ENCODE measurements at regions not wholly inside any gene's neighbourhood (a gene's known extent, or its start where the extent isn't known, plus 50 kb on each side); places are given as distances from the start of the nearest gene placed in this dataset.

DNA sequence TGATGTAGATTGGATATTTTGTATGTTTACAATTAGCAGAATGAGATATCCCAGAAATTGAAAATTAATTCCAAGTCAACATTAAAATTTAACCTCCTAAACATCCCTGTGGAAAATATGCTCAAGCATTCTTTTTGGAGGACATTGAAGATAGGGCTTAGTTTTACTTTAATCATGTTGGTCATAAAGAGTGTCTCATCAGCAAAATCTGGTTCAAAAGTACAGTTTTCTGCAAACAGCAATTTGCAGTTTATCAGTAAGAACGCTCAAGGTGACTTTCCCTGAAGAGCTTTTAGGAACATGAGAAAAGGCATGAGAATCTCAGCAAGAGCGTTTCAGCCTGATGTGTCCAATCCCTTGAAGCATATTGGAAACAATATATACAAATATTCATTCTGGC is 889.8 kb downstream of the CENPC start:
- Histone ChIP-seq H3K27me3 (ENCODE audit: control insufficient read depth, insufficient read depth, low read length) (no peaks in the 10 kb centered on the region), H3K27ac (ENCODE audit: low read length) (no peak overlapping the region), H3K9me3 (replicated peaks; ENCODE audit: control insufficient read depth, low read depth, low read length) (no peaks in the 10 kb centered on the region), H3K36me3 (ENCODE audit: control insufficient read depth, insufficient read depth, low read length) (no peaks in the 10 kb centered on the region), H3K4me1 (ENCODE audit: control insufficient read depth, insufficient read depth, low read length) (no peaks in the 10 kb centered on the region), H3K4me3 (ENCODE audit: low read length) (no peak overlapping the region)
- no peak for DNase-seq
- no CpG with 5 or more reads among the region's 2 CpGs for WGBS (ENCODE audit: insufficient coverage)

DNA sequence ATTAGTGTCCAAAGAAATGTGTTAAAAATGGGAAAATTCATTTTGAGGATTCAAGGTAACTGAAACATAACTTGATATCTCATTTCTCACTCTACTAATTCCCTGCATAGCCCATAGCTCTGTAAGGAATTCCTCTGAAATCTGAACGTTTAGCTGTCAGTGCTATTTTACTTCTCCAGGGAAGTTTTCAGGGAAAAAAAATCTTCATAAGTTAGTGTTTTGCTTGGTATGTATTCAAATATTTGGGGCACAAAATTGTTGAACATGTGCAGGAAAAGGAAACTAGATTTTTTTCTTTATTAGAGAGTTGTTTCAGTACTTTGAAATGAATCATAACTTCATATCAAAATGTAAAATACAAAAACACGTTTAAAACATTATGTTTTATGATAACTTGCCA is 891.4 kb downstream of the CENPC start:
- Histone ChIP-seq H3K4me3 (ENCODE audit: low read length) (no peak overlapping the region), H3K9me3 (replicated peaks; ENCODE audit: control insufficient read depth, low read depth, low read length) (no peaks in the 10 kb centered on the region), H3K27me3 (ENCODE audit: control insufficient read depth, insufficient read depth, low read length) (no peaks in the 10 kb centered on the region), H3K4me1 (ENCODE audit: control insufficient read depth, insufficient read depth, low read length) (no peaks in the 10 kb centered on the region), H3K36me3 (ENCODE audit: control insufficient read depth, insufficient read depth, low read length) (no peaks in the 10 kb centered on the region), H3K27ac (ENCODE audit: low read length) (no peak overlapping the region)
- no peak for DNase-seq
- WGBS (ENCODE audit: insufficient coverage), result no CpG with 5 or more reads among the region's 2 CpGs

DNA sequence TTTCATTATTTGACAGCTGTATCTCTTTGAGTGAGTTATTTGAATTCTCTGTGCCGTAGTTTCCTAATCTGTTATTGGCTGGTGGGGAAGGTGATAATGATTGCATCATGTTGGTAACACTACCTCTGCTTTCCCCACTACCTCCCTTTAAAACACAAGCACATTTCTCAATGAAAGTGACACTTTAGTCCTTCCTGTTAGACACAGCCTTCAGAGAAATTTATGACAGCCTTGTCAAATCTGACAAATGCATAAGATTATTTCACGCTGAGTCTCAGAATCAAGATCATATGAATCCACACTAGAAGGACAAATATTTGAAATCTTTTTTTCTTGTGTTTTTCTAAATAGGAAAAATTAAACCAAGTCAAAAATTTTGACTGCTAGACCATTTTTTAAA is 896.1 kb downstream of the CENPC start:
- H3K4me1 ChIP-seq (ENCODE audit: control insufficient read depth, insufficient read depth, low read length), result no peaks in the 10 kb centered on the region
- H3K27me3 ChIP-seq (ENCODE audit: control insufficient read depth, insufficient read depth, low read length), result no peaks in the 10 kb centered on the region
- no peak overlapping the region for H3K4me3 ChIP-seq (ENCODE audit: low read length)
- no peak for DNase-seq
- no peaks in the 10 kb centered on the region for H3K9me3 ChIP-seq (replicated peaks; ENCODE audit: control insufficient read depth, low read depth, low read length)
- no CpG with 5 or more reads among the region's 2 CpGs for WGBS (ENCODE audit: insufficient coverage)
- H3K27ac ChIP-seq (ENCODE audit: low read length), result no peak overlapping the region
- no peaks in the 10 kb centered on the region for H3K36me3 ChIP-seq (ENCODE audit: control insufficient read depth, insufficient read depth, low read length)

DNA sequence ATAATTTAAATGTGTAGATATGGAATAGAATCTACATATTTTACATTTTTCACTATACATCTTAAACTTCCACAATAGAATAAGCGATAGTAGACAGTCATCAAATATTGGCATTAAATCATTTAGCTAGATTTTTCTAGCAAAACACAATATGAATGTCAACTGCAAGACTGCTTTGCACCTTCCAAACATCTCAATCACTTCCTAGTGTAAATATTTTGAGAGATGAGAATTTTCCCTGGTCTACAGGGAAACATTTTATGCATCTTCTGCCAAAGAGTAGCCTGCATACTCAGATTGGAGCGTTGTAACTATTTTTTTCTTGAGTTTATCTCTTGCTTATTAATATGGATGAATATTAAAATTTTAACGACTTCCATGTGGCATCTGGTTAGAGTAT is 897.4 kb downstream of the CENPC start:
- H3K4me3 ChIP-seq (ENCODE audit: low read length), result no peak overlapping the region
- H3K9me3 ChIP-seq (replicated peaks; ENCODE audit: control insufficient read depth, low read depth, low read length), result no peaks in the 10 kb centered on the region
- no peak overlapping the region for H3K27ac ChIP-seq (ENCODE audit: low read length)
- H3K36me3 ChIP-seq (ENCODE audit: control insufficient read depth, insufficient read depth, low read length), result no peaks in the 10 kb centered on the region
- WGBS (ENCODE audit: insufficient coverage), result no CpG with 5 or more reads among the region's 3 CpGs
- H3K4me1 ChIP-seq (ENCODE audit: control insufficient read depth, insufficient read depth, low read length), result no peaks in the 10 kb centered on the region
- peak; percentile 14 for DNase-seq
- H3K27me3 ChIP-seq (ENCODE audit: control insufficient read depth, insufficient read depth, low read length), result no peaks in the 10 kb centered on the region

DNA sequence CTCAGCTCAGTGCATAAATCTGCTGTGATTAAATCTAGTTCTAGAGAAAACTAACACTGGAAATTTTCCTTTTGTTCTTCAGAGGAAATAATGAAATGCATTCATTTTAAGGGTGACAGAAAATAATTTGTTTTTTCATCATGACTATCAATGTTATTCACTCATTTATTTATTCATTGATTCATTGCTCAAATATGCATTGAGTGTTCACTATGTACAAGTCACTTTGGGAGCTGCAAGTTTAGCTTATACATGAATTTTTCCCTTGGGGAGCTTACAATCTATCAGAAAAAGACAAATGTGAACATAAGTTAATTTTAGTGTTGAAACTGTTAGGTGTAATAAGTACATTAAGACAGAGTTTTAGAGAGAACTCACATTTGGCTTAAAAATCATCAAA is 897.8 kb downstream of the CENPC start:
- no peaks in the 10 kb centered on the region for H3K4me1 ChIP-seq (ENCODE audit: control insufficient read depth, insufficient read depth, low read length)
- H3K27ac ChIP-seq (ENCODE audit: low read length), result no peak overlapping the region
- no peak overlapping the region for H3K4me3 ChIP-seq (ENCODE audit: low read length)
- no peaks in the 10 kb centered on the region for H3K27me3 ChIP-seq (ENCODE audit: control insufficient read depth, insufficient read depth, low read length)
- no peaks in the 10 kb centered on the region for H3K36me3 ChIP-seq (ENCODE audit: control insufficient read depth, insufficient read depth, low read length)
- H3K9me3 ChIP-seq (replicated peaks; ENCODE audit: control insufficient read depth, low read depth, low read length), result no peaks in the 10 kb centered on the region
- DNase-seq, result no peak

DNA sequence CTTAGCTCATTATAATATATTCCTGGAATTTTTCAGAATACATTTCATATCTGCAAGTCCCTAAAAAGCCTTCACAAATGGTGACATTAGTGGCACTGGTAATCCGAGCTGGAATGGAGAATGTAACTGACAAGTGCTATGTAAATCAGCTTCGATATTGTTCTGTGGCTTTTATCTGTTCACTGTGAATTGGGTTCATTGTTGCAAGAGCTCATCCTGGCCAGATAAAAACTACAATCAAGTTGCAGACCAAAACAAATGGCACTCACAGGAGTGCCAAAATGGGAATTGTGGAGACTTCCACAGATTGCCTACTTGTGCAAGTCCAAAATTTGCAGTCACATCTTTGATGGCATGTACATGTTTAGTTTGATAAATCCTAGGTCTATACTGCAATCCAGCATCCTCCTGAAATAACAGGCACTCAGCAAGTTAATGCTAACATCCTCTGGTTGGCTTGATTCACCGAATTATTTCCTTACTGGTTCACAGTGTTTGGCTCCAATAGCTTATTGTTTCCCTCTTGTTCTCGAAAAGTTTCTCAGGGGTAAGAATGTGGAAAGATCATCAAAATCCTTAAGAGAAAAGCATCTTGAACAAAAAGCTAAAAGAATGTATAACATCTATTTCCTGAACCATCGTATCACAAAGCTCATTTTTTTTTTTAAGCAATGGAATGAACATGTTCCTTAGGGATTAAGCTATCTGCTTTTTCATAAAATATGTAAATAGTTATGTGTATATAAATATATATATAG is 904.9 kb downstream of the CENPC start:
- WGBS (ENCODE audit: insufficient coverage), result no CpG with 5 or more reads among the region's 5 CpGs
- no peaks in the 10 kb centered on the region for H3K27me3 ChIP-seq (ENCODE audit: control insufficient read depth, insufficient read depth, low read length)

DNA sequence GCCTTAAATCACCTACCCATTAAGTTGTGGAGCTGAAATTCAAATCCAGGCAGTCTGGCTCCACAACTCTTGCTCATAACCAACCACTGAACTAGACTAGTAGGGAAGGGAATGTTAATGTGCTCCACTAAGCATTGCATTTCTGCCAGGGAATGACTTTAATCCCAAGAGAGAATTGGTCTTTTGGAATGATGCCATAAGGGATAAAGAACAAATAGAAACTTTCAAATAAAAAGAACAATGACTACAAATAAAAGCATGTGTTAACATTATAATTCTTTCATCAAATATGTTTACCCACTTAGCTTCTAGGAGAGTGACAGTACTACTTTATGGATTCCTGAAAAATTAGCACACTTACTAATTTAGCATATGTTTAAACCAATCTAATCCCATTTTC is 905.9 kb downstream of the CENPC start:
- Histone ChIP-seq H3K36me3 (ENCODE audit: control insufficient read depth, insufficient read depth, low read length) (no peaks in the 10 kb centered on the region), H3K4me3 (ENCODE audit: low read length) (no peak overlapping the region), H3K4me1 (ENCODE audit: control insufficient read depth, insufficient read depth, low read length) (no peaks in the 10 kb centered on the region), H3K27me3 (ENCODE audit: control insufficient read depth, insufficient read depth, low read length) (no peaks in the 10 kb centered on the region), H3K9me3 (replicated peaks; ENCODE audit: control insufficient read depth, low read depth, low read length) (no peaks in the 10 kb centered on the region), H3K27ac (ENCODE audit: low read length) (no peak overlapping the region)
- DNase-seq, result peak; percentile 25

More for the DNA sequence above, 904.9 kb downstream of the CENPC start:
- H3K27ac ChIP-seq (ENCODE audit: low read length), result no peak overlapping the region
- peak; percentile 14 for DNase-seq
- H3K4me3 ChIP-seq (ENCODE audit: low read length), result no peak overlapping the region
- no peaks in the 10 kb centered on the region for H3K4me1 ChIP-seq (ENCODE audit: control insufficient read depth, insufficient read depth, low read length)
- H3K9me3 ChIP-seq (replicated peaks; ENCODE audit: control insufficient read depth, low read depth, low read length), result no peaks in the 10 kb centered on the region
- no peaks in the 10 kb centered on the region for H3K36me3 ChIP-seq (ENCODE audit: control insufficient read depth, insufficient read depth, low read length)

DNA sequence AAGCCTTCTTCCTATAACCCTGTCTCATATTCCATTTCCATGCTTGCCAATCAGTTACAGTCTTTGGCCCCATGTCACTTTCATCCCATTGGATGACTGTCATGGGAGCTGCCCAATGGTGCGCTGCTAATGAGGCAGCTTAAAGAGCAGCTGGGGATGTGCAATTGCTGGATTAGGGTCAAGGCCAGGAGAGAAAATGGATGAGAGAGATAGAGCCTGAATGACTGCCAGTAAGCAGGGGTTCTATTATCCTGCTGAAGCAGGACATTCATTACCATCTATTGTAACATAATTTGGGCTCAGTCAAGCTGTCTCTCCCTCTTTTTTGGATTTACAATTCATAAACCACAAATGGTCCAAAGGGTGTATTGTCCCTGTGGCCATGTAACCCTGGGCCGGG is 909.0 kb downstream of the CENPC start:
- Histone ChIP-seq H3K4me1 (ENCODE audit: control insufficient read depth, insufficient read depth, low read length) (no peaks in the 10 kb centered on the region), H3K27ac (ENCODE audit: low read length) (no peak overlapping the region), H3K4me3 (ENCODE audit: low read length) (no peak overlapping the region), H3K36me3 (ENCODE audit: control insufficient read depth, insufficient read depth, low read length) (no peaks in the 10 kb centered on the region), H3K27me3 (ENCODE audit: control insufficient read depth, insufficient read depth, low read length) (no peaks in the 10 kb centered on the region), H3K9me3 (replicated peaks; ENCODE audit: control insufficient read depth, low read depth, low read length) (no peaks in the 10 kb centered on the region)
- WGBS (ENCODE audit: insufficient coverage), result 80% methylated on average over 1 of the region's 2 CpGs
- DNase-seq, result peak; percentile 6

DNA sequence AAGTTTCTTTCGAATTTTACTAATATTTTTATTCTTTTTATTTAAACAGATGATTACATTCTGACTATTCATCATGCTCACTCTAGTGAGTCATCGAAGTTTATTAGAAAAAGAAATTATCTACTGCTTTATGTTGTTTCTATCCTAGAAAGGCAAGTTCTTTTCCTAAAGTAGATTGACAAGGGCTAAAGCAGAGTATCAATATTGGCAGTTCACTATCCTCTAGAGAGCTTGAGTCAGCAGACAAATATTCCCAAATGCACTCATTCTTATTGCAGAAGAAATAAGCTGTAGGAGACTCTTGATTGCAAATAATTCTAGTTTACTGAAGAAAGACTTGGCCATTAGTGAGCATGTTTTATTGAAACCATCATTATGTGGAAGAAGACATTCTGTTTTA is 911.8 kb downstream of the CENPC start:
- DNase-seq, result no peak
- Histone ChIP-seq H3K27ac (ENCODE audit: low read length) (no peak overlapping the region), H3K4me1 (ENCODE audit: control insufficient read depth, insufficient read depth, low read length) (no peaks in the 10 kb centered on the region), H3K9me3 (replicated peaks; ENCODE audit: control insufficient read depth, low read depth, low read length) (no peaks in the 10 kb centered on the region), H3K36me3 (ENCODE audit: control insufficient read depth, insufficient read depth, low read length) (no peaks in the 10 kb centered on the region), H3K4me3 (ENCODE audit: low read length) (no peak overlapping the region), H3K27me3 (ENCODE audit: control insufficient read depth, insufficient read depth, low read length) (no peaks in the 10 kb centered on the region)
- WGBS (ENCODE audit: insufficient coverage), result no CpG with 5 or more reads among the region's 2 CpGs

DNA sequence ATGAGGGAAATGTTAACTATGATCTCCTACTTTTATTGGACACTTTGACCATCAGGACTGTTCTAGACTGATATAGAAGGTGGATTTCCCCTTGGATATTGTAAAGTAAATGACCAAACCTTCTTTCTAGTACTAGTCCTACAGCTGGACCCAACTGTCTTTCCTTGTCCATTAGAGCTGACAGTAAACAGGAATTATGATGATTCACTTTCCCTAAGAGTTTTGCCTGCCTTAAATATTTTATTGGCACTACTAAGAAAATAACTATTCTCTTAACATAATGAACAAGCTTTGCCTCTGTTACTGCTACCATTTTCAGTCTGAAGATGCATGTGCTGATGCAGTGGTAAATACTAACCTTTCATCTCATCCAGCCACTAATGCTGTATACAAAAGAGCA is 915.4 kb downstream of the CENPC start:
- Histone ChIP-seq H3K27ac (ENCODE audit: low read length) (no peak overlapping the region), H3K4me1 (ENCODE audit: control insufficient read depth, insufficient read depth, low read length) (no peaks in the 10 kb centered on the region), H3K36me3 (ENCODE audit: control insufficient read depth, insufficient read depth, low read length) (no peaks in the 10 kb centered on the region), H3K27me3 (ENCODE audit: control insufficient read depth, insufficient read depth, low read length) (no peaks in the 10 kb centered on the region), H3K9me3 (replicated peaks; ENCODE audit: control insufficient read depth, low read depth, low read length) (no peaks in the 10 kb centered on the region), H3K4me3 (ENCODE audit: low read length) (no peak overlapping the region)
- DNase-seq, result no peak

DNA sequence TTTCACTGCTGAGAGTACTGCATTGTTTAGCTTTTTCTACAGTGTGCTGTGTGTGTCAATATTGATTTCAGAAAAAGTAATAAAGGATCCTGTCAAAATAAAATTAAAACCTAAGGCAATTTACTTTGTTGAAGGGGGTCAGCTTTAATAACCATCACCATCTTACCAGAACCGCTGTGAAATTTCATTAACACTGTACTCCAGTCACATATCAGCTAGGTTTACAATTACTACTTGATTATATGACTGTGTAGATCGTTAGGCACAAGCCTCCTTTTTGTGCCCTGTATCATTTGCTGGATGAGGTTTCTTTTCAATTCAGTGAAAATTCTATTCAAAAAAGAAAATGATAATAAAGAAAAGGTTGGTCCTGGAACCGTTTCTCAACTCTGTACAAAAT is 917.2 kb downstream of the CENPC start:
- no peaks in the 10 kb centered on the region for H3K4me1 ChIP-seq (ENCODE audit: control insufficient read depth, insufficient read depth, low read length)
- H3K4me3 ChIP-seq (ENCODE audit: low read length), result no peak overlapping the region
- H3K27ac ChIP-seq (ENCODE audit: low read length), result no peak overlapping the region
- no peak for DNase-seq
- no peaks in the 10 kb centered on the region for H3K36me3 ChIP-seq (ENCODE audit: control insufficient read depth, insufficient read depth, low read length)
- no CpG with 5 or more reads among the region's 3 CpGs for WGBS (ENCODE audit: insufficient coverage)
- H3K27me3 ChIP-seq (ENCODE audit: control insufficient read depth, insufficient read depth, low read length), result no peaks in the 10 kb centered on the region
- H3K9me3 ChIP-seq (replicated peaks; ENCODE audit: control insufficient read depth, low read depth, low read length), result no peaks in the 10 kb centered on the region

Data from muscle of leg (tissue), 3 donors.